GM12875 (cell line): ENCODE measurements at regions not wholly inside any gene's neighbourhood (a gene's known extent, or its start where the extent isn't known, plus 50 kb on each side); places are given as distances from the start of the nearest gene placed in this dataset.
"Not testable (repeated sequence)": the region's sequence is repeated elsewhere in the genome, so short reads cannot be mapped to it uniquely, and the experiment has no call there.

Experiments used
- H3K4me3 ChIP-seq: one replicate; pipeline ENCODE4 v1.5.1; 2011; ENCODE audit warnings: low read depth, low read length, control low read depth
- CTCF ChIP-seq: IDR thresholded peaks from 2 replicates; pipeline ENCODE4 v1.5.1; 2011; ENCODE audit warnings: low read depth, mild to moderate bottlenecking, control low read depth, inconsistent platforms, low read length, moderate library complexity, borderline replicate concordance; ENCODE audit not compliant: insufficient read depth

GRCh38 chr4:112031712-112032328, 113.4 kb upstream of the FAM241A start:
- H3K4me3 ChIP-seq, result no peak overlapping the region
- TF ChIP-seq CTCF, result peak; percentile 32; the same call in 1 of the 2 replicates

DNA sequence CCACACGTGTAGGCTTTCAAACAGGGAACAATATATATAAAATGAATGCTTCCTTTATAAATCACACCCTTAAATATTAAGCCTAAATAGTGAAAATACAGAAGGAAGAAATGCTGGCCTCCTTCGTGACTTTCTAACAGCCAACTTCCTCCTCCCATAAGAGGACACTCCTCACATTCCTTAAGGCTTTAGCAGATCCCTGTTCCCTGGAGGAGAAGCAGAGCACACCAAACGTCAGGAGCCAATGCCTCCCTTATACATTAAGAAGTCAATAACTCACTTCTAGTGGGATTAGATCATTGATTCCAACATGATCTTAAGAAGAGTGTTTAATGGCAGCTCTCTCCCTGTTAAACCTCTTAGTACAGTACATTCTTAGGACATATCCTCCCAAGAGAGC, 108.4 kb upstream of the FAM241A start:
- no peak overlapping the region for H3K4me3 ChIP-seq
- no peak for TF ChIP-seq CTCF

DNA sequence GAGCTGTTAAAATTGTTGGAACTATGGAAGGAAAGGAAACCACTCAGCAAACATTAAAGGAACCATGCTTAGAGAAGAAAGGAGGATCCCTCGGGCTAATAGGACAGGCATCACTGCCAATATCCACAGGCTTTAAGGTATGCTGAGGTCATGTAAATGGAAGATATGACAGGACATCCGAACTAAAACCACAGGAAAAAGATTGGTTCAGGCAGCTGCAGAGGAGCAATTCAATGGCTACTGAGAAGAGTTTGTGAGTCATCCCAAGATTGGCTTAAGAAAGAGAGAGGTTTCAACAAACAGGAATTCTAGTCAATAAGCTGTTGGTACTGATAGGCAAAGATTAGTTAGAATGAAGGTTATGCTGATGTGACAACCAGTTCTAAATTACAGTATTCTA, 106.4 kb upstream of the FAM241A start:
- no peak overlapping the region for H3K4me3 ChIP-seq
- no peak for TF ChIP-seq CTCF

DNA sequence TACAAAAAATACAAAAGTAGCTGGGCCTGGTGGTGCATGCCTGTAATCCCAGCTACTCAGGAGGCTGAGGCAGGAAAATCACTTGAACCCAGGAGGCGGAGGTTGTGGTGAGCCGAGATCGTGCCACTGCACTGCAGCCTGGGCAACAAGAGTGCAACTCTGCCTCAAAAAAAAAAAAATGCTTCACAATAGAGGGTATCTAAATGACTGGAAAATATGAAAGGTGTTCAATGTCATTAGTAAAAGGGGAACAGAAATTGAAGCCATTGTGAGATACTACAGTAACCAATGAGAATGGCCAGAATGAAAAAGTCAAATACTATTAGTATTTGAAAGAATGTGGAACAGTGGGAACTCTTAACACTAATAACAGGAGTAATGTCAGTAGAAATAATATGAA, 96.1 kb upstream of the FAM241A start:
- H3K4me3 ChIP-seq, result not testable (repeated sequence)

GRCh38 chr4:112053825-112054350, 91.4 kb upstream of the FAM241A start:
- no peak for TF ChIP-seq CTCF
- H3K4me3 ChIP-seq, result no peak overlapping the region

DNA sequence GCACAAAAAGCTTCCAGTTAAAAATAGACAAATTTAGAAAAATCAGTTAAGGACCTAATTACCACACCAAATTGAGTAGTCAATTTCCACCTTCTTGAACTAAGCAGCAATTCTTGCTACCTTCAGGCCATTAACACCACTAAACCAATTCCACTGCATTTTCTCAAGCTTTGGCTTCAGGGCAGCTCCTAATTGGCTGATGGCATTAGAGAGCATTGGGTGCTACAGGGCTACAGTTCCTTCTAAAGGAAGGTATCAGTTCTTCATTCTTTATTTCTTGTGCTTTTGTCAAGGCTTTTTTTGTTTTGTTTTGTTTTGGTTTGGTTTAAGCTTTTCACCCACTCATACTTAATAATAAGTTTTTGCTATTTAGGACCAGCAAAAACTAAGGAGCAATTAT, 90.2 kb upstream of the FAM241A start:
- no peak for TF ChIP-seq CTCF

GRCh38 chr4:112057470-112057869, 87.8 kb upstream of the FAM241A start:
- H3K4me3 ChIP-seq, result no peak overlapping the region
- TF ChIP-seq CTCF, result no peak

More for the DNA sequence above, 90.2 kb upstream of the FAM241A start:
- H3K4me3 ChIP-seq, result no peak overlapping the region
